GM21526 (cell line): ENCODE measurements at regions not wholly inside any gene's neighbourhood (a gene's known extent, or its start where the extent isn't known, plus 50 kb on each side); places are given as distances from the start of the nearest gene placed in this dataset.
A peak's percentile ranks its signal among the peaks of the same experiment; 100 is the strongest.
"Not testable (repeated sequence)": the region's sequence is repeated elsewhere in the genome, so short reads cannot be mapped to it uniquely, and the experiment has no call there.

Experiments used
- ATAC-seq: cut with Tn5 transposase; IDR thresholded peaks from one replicate; pipeline ENCODE4 v1.9.1; 2021; ENCODE audit warnings: moderate library complexity; ENCODE audit not compliant: unreplicated experiment, low FRiP score

DNA sequence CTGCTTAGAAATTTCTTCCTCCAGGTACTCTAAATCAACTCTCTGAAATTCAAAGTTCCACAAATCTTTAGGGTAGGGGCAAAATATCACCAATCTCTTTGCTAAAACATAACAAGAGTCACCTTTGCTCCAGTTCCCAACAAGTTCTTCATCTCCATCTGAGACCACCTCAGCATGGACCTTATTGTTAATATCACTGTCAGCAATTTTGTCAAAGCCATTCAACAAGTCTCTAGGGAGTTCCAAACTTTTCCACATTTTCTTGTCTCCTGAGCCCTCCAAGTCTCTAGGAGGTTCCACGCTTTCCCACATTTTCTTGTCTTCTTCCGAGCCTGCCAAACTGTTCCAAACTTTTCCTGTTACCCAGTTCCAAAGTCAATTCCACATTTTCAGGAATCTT is 255.9 kb downstream of the TDRD15 start:
- ATAC-seq: not testable (repeated sequence)

DNA sequence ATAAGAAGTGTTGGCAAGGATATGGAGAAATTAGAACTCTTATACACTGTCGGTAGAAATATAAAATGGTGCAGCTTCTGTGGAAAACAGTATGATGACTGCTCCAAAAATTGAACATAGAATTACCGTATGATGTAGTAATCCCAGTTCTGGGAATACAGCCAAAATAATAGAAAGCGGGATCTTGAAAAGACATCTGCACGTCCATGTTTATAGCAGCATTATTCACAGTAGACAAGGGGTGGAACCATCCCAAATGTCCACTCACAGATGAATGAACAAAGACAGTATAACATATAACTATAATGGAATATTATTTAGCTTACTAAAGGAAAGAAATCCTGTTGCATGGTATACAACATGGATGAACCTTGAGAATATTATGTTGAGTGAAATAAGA is 257.7 kb downstream of the TDRD15 start:
- no peak for ATAC-seq

DNA sequence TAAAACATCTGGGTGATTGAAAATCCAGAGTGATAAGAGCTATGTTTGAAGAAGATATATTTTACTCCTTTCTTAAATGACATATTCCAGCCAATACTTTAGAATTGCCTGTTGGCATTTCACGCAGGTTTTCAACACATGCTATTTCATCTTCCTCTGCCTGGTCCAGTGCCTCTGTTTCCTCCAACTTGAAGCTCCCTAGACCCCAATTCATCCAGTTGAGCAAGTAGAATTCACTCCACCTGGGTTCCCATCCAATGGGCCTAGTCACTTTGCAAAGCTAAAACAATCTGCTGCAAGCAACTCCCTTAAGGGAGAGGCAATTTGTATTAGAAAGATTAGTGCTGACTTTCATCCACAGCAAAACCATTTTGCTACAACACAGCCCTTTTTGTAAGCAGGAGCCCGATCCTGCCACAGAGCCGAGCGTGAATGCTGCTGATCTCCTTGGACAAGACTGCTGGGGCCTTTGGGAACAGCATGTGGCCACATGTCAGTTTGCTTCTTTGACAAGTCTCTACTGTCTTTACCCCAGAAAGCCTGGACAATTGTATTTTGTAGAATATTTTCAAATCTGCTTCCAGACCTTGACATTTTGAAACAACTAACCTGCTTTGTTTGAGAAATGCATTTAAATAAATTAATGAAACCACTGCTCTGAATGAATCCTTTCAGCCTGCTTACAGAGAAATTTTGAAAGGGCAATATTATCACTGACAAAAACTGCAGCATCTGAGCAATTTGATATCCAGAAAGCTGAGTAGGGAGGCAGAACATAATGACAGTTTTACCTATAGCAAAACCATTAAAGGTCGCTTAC is 259.1 kb downstream of the TDRD15 start:
- ATAC-seq: no peak

DNA sequence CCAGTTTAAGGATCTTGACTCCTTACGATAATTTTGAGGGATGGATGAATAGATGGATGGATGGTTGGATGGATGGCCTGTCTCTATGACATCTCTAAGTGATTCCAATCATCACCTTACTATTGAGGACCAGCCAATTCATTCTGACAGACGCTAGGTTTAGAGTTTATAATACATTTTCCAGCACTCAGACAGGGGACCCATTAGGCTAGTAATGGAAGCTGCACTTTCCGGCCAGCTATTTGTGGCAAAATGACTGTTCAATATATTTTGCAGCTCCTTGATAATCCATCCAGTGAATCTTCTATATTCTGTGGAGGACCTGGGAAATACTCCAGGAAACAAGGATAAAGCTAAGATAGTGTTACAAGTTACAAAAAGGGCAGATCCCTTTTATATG is 262.9 kb downstream of the TDRD15 start:
- ATAC-seq: no peak

DNA sequence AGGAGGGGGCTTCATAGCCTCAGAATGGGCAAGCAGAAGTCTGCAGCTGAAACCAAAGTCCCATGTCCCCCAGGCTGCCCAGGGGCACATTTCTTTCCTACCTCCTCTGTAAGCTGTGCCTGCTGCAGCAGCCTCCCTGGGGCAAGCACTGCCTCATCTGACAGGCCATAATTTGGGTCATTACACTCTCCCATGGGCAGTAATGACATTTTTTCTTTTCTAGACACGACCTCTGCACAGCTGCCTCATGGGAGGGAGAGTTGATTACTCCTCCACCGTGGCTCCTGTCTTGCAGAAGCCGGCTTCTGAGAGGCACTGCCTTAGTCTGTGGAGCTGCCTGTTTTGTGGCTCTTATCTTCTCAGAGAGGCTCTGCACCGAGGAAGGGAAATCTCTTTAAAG is 268.9 kb downstream of the TDRD15 start:
- no peak for ATAC-seq

DNA sequence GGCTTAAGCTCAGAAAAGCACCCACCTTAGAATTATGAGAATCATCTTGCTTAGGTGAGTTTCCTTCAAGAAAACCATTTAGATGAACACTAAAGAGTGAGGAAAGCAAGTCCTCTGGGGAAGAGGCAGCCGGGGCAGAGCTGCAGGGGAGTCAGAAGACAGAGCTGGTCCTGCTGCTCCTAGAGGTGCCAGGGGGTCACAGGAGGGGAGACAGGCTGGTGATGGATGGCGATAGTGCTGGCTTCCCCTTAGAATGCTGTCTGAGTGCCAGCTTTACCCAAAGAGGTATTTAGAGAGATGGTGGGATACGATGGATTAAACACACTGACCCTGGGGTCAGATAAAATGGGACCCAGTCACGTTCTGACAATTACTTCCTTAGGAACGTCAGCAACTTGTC is 269.4 kb downstream of the TDRD15 start:
- ATAC-seq: no peak

DNA sequence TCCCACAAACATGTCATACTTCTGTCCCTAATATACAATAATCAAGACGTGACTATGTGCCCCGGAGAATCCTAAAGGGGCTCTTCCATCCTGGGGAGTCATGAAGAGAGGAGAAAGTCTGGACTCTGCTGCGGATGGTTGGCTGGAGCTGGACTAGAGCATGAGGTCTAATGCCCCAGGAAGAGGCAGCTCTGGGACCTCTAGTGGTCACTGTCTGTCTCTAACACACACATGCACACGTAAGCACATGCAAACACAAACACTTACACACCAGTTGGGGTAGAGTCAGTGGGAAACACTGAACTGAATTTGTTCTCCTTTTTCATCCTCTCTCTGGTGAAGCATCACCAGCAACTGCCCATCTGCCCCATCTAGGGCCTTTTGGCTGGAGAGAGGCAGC is 271.6 kb downstream of the TDRD15 start:
- no peak for ATAC-seq

DNA sequence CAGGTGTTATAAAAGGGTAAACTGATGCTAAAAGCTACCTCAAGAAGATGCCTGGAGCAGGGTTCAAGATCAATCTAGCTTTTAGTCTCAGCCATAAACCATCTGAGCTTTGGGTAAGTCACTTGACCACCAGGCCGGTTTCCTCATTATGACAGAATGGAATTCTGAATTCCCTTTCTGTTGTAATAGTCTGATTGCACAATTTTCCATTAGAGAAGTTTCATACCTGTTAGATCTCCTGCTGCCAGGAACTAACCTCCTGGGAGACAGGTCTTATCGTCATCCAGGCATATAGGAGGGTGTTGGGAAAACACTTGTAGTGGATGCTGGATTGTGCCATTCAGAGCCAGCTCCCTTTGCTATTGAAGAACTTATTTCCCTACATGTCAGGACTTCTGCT is 272.5 kb downstream of the TDRD15 start:
- ATAC-seq: no peak

DNA sequence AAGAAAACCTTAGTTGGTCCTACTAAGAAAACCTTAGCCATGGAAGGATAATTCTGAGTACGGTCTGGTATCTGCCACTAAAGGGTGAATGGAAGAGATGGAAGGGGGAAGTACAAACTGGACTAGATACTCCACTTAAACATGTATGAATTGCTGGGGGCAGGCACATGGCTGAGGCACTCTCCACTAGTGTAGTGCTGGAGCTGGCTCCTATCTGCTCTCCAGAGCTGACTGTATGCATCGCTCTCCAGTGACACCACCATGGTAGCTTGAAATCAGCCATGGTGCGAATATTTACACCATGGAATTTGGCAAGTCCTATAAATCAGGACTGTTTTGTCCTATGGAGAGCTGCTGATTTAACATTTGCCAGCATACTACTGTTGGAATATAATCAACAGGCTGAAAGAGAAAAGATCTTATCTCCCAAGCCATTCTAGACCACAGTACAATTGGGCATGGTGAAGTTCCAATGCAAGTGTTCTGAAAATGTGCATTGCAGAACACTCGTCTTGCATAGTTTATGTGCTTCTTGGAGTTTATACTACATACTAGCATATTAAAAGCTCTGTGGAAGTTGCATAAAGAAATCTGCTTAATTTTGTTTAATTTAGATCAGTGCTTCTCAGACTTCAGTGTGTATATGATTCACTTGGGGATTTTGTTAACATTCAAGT is 277.4 kb downstream of the TDRD15 start:
- no peak for ATAC-seq

DNA sequence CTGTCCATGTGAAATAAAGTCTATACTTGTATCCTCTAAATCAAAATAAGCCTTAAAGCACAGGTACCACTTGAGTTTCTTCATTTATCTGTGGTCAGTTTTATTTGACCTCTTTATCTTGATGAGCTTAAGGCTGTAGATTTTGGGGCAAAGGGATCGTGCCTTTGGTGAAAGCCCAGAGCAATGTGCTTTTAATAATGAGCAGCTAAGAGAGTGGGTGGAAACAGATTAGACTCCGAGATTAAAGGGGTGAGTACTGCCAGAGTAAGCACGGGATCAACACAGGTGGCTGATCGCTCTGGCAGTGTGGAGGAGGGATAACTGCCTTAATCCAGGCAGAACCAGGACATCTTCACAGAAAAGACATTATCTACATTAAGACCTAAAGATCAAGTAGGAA is 280.4 kb downstream of the TDRD15 start:
- ATAC-seq: no peak

DNA sequence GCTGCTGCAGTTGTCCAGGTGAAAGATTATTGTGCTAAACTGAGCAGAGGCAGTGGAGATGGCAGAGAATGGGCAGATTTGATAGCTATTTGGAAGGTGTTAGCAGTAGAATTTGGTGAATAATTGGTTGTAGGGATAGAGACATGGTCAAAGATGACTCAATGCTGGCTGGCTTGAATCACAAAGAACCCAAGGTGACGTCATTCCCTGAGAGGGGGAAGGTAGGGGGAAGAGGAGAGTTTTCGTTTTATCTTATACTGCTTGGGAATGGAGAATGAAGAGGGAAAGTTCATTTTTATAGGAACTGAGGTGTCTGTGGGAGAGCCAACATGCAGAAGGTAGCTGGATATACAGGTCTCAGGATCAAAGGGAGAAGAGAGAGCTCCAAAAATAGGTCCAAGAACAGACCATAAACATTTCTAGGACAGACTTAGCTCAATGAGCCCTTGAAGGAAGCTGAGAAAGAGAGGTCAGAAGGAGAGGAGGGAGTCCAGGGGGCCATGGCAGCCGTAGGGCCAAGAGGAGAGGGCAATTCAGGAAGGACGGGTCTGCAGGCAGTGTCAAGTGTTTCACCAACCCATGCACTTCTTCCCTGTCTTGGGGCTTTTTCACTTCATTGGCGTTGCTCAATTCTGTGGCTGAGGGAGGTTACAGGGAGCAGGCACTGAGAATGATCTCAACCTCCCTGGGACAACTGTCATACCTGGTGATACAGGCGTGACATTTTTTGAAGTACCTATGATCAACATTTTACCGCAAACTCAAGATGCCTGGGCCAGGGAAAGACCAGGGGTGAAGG is 281.3 kb downstream of the TDRD15 start:
- no peak for ATAC-seq

DNA sequence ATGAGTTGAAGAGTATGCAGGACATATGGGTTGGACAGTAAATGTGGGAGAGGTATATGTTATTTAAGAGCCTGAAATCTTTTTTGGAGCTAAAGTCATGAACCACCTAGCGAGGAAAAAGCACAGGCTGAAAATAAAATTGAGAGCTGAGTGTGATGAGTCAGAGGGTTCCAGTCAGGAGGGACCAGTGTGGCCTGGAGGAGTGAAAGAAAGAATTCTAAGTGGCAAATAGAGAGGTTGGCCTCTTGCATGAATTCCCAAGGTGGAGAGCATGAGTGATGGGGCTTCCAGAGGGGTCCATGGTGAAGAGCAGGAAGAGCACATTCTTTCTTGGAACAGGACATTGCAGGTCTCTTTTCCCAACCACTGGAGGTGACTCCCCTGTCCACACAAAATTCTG is 282.6 kb downstream of the TDRD15 start:
- ATAC-seq: no peak

DNA sequence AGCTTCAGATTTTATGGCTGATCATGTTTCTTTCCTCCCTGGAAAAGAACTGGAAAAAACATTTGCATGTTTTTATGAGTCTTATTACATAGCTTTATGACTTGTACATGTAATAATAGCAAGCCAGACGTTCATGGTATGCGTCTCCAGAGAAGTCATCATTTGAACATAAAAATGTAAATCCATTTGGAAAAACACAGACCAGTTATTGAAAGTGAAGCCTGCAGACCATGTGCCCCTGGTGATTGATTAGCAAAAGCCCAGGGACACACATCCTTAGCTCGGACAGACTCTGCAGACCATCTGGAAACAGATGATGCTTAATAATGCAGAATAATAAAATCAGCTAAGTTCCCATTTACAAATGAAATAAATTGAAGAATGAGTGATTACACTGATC is 283.1 kb downstream of the TDRD15 start:
- ATAC-seq: no peak

DNA sequence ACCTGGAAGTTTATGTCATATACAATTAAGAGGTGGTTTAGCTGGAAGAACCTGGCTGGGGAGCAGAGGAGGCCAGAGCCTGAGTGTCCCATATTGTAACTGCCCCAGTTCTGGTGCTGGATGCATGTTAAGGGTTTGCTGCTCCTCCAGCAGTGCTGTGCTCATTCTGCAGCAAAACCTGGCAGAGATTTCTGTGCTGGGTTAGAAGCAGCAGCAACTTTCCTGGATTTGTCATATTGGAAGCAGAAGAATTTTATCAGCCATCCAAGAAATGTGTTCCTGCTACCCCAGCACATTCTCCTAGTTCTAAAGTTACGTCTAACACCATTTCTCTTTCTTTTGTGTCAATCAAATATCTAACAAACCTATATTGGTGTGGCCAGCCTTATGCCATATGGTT is 284.1 kb downstream of the TDRD15 start:
- no peak for ATAC-seq

DNA sequence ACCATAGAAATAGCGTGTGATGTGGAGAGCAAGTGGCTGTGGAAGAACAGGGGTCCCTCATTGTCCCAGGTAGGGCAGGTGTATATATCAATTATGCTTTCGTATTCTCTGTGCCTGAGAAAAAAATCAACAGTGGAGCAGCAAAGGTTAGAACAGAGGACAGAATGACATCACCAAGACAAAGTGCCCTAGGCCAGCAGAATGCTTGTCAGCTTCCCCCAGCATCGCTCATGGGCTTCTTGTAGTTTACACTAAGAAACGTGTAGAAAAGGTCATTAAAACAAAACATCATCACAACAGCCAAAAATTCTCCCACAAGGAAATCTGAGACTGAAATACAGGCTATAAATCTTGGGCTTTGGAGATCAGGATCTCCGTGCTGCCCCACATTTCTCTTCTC is 288.0 kb downstream of the TDRD15 start:
- no peak for ATAC-seq

DNA sequence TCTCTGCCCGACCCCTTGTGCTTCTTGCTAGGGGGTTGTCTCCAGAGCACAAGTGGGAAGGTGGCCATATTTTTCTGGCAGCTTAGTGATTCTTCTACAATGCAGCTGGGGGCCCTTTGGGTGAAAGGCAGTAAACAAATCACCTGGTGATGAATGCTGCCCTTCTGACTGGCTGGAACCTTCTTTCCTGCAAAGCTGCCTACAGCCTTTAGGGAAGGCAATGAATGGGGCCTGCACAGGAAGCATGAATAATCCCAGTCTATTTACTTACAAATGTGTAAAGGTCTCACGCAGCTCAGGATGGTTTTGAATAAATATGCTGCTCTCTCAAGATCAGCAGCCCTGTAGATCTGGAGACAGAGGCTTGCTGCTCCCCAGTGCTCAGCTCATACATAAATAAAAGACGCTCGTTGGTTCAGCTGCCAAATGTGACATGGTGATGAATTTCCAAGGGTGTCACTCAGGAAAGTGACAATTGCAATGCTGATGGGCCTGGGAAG is 289.2 kb downstream of the TDRD15 start:
- ATAC-seq: no peak

DNA sequence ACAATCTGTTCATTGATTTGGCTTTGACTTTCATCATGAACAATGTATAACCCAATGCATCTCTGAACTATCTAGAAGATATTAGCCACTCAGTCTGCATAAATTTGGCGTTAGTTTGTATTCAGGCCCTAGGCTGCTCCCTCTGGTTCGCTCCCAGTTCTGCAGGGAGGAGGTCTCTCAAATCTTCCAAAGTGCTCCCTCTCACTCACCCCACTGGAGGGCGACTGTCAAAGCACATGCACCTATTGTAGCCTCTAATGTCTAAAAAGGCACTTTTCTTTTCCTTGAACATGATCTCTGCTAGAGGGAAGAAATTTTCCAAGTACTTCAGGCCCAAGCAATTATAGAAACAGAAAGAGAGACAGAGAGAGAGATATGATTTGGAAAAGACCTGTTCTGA is 291.5 kb downstream of the TDRD15 start:
- ATAC-seq: no peak

DNA sequence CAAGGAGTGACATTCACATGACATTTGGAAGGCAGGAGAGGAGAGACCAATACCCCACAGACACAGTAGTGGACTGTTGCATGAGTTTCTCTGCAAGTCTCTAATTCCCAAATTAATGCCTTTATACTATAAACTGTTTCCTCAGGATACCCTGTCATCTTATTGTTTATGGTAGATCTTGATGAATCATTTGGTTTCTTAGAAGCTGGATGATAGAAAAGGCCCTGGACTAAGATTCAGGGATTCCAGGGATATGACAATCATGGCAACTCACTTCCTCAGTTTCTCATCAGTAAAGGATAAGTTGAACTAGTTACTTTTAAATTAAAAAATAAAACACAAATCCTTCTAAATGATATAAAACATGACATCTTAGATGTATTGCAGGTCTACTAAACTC is 292.5 kb downstream of the TDRD15 start:
- no peak for ATAC-seq

DNA sequence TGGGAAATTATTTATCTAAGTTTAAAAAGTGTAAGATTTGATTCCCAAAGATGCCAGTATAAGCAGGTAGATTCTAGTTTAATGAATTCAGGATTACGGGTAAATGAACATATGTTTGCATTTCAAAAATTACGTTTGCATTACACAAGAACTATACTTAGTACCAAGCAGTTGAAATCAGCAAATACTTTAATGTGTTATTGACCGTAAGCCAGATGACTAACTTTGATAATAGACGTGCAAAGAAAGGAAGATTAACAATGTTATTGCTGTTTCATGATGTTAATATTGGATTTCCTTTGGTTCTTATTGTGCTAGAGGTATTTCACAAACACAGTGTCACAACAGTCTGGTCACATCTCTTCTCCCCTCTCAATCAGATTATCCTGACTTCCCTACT is 294.7 kb downstream of the TDRD15 start:
- ATAC-seq: no peak

DNA sequence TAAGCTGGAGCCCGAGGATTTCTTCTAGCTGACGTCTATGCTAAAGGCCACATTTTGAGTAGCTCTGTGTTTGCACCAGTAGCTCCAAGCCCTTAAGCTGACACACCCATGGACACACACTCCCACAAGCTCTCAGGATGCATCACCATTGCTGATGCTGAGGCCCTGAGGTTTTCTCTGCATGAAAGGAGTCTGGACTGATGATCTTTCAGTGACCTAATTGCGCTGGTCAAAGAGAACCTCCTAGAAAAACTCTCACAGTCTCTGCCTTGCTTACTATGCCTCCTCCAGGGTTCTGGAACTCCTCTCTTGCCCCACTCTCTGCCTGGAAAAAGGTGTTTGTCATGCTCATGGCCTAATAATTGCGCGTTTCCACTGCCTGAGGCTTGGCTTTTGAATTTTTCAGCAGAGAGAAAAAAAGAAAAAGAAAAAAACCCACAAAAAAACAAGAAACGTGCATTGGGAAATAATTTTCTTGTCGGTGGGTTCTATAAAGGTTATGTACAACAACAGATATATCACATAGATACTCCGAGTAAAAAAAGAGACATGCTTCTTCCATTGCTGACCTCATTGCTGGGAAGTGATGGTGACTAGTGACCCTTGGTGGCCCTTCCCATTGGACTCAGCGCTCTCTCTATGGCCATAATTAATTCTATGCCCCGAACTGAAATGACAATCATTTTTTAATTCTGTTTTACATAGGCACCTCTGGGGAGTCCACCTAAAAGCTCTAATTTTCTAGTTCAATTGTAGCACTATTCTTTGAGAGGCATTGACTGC is 297.0 kb downstream of the TDRD15 start:
- no peak for ATAC-seq

DNA sequence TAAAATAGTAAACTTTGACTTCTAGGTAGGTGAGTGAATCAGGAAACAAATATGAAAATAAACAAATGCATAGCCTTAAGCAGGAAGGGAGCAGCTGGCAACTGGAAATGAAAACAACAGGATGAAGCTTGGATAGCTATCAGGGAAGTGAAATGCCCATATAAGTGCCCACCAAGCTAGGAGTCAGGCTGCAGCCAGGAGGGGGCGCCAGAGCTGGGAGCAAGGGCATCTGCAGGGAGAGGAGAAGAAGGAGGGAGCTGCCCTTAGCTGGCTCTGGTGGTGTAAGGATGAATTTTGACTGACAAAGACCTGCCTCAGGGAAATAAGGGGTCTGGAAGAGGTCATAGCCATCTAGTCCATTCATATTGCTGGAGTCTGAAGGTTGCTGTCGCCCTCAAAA is 298.3 kb downstream of the TDRD15 start:
- peak; percentile 82 for ATAC-seq
